Heart right ventricle (tissue), 16 donors: ENCODE measurements at regions not wholly inside any gene's neighbourhood (a gene's known extent, or its start where the extent isn't known, plus 50 kb on each side); places are given as distances from the start of the nearest gene placed in this dataset.
A peak's percentile ranks its signal among the peaks of the same experiment; 100 is the strongest.

Experiments
- ATAC-seq, 8 donors: fragments of 200-7000 bp; cut with Tn5 transposase; one replicate each; pipeline ENCODE4 v1.9.1; 2020; ENCODE audit warnings: mild to moderate bottlenecking in 8 of 8, moderate library complexity in 8 of 8, moderate number of reproducible peaks in 1 of 8
- DNase-seq, 2 donors: peaks; one replicate each; pipeline ENCODE4 v3.0.0-alpha.2; 2020
- H3K27ac ChIP-seq, 10 donors: fragments of 200-600 bp; sonication (generic) in 2 of 10; one replicate each; pipeline versions ENCODE4 v1.5.0 to v1.8.0; 2020 to 2022; ENCODE audit warnings: mild to moderate bottlenecking in 3 of 10
- H3K27me3 ChIP-seq, 7 donors: fragments of 200-600 bp; one replicate each; pipeline ENCODE4 v1.8.0; 2021 to 2022; ENCODE audit warnings: mild to moderate bottlenecking in 2 of 7
- H3K36me3 ChIP-seq, 9 donors: fragments of 200-600 bp; sonication (generic) in 1 of 9; one replicate each; pipeline versions ENCODE4 v1.5.0 to v1.8.0; 2020 to 2022; ENCODE audit warnings: mild to moderate bottlenecking in 2 of 9
- H3K4me1 ChIP-seq, 9 donors: fragments of 200-600 bp; sonication (generic) in 1 of 9; one replicate each; pipeline versions ENCODE4 v1.5.0 to v1.8.0; 2020 to 2022; ENCODE audit warnings: mild to moderate bottlenecking in 4 of 9
- H3K4me3 ChIP-seq, 10 donors: fragments of 200-600 bp; sonication (generic) in 2 of 10; one replicate each; pipeline versions ENCODE4 v1.5.0 to v1.8.0; 2020 to 2022; ENCODE audit warnings: mild to moderate bottlenecking in 7 of 10, moderate library complexity in 2 of 10
- H3K9me3 ChIP-seq, 11 donors: fragments of 200-600 bp in 10 of 11; sonication (generic) in 2 of 11; one replicate each; pipeline versions ENCODE4 v1.5.0 to v1.8.0; 2013 to 2022; ENCODE audit warnings: mild to moderate bottlenecking in 2 of 11, control low read depth in 1 of 11, moderate library complexity in 1 of 11
- WGBS, 2 donors: extraction: QIAGEN DNeasy Blood & Tissue Kit; methylation state at CpG; one replicate each; pipeline ENCODE4 v1.1.7; 2013; ENCODE audit warnings: inconsistent platforms in 1 of 2; 5-methylcytosine and 5-hydroxymethylcytosine counted together
- intact Hi-C, 10 donors: fragments of 100-400 bp; cut with DNase I; formaldehyde crosslinking; loops; one replicate each; pipeline versions ENCODE4 v1.11.1 to v1.14.2; 2022
- TF ChIP-seq, protein P1 (sequence below), 9 donors: fragments of 200-600 bp; sonication (generic) in 2 of 9; IDR thresholded peaks; one replicate each; pipeline versions ENCODE4 v1.5.0 to v1.8.0; 2021 to 2022; ENCODE audit warnings: antibody characterized with exemption in 9 of 9, mild to moderate bottlenecking in 5 of 9, moderate library complexity in 1 of 9
- donor health status: Arrhythmogenic right ventricular cardiomyopathy.
- donor health status: ischemic (EF 13 %, LVEDD 7.1; RV severe dilation, severe dysfunction).
- donor health status: healthy with polysubstance abuse.
- donor health status: DM: no; HTN: yes; CAD: no.
- donor health status: DM: no; HTN: no; CAD: no.
- donor health status: ischemic (EF 25% LVEDD 6.9; RV normal size, moderate dysfunction).
- donor health status: ischemic (EF 25% LVEDD 5.7; RV mildly dilated, moderate dysfunction).
- donor health status: healthy.
- donor health status: DM: yes; HTN: yes; CAD: no.
- donor health status: Ischemic cardiomyopathy.
- donor health status: ischemic (EF 35%, LVEDD 5.7; RV mildly dilated, moderate dysfunction).
- donor health status: nonischemic (EF 11% LVEDD 7.7; RV severe dilation, severe dysfunction).
- donor health status: DM: yes; HTN: yes; CAD: no.
- donor health status: PGD.
- donor health status: ischemic (EF 29% LVEDD 5.4; RV normal size, mild dysfunction).
- donor health status: nonischemic (EF 23%, LVEDD 6.1; RV moderate dilation, normal function).

DNA sequence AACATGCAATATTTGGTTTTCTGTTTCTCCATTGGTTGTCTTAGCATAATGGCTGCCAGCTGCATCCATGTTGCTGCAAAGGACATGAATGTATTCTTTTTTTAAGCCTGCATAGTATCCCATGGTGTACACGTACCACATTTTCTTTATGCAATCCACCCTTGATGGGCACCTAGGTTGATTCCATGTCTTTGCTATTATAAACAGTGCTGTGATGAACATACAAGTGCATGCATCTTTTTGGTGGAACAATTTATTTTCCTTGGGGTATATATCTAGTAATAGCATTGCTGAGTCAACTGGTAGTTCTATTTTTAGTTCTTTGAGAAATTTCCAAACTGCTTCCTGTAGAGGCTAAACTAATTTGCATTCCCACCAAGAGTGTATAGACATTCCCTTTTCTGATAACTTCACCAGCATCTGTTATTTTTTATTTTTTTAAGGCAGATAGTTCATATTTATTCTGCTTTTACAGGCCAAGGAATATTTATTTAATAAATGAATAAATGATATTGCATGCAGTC is 62.4 kb upstream of the NPHP3 start:
- Histone ChIP-seq H3K27me3 (no peaks in the 10 kb centered on the region), H3K4me3 (no peak overlapping the region), H3K9me3 (no peaks in the 10 kb centered on the region), H3K4me1 (peaks cover 0 to 38% (median 21%) of the 10 kb centered on the region in 9 donors), H3K36me3 (no peaks in the 10 kb centered on the region), H3K27ac (peak overlapping the region in 2 of 10 donors; percentile 15 to 23)
- 80 to 90% methylated on average over 1 of the region's 1 CpG for WGBS, 2 donors
- DNase-seq (no peak), ATAC-seq (peak in 1 of 8 donors; percentile 23)
- TF ChIP-seq, protein P1, sequence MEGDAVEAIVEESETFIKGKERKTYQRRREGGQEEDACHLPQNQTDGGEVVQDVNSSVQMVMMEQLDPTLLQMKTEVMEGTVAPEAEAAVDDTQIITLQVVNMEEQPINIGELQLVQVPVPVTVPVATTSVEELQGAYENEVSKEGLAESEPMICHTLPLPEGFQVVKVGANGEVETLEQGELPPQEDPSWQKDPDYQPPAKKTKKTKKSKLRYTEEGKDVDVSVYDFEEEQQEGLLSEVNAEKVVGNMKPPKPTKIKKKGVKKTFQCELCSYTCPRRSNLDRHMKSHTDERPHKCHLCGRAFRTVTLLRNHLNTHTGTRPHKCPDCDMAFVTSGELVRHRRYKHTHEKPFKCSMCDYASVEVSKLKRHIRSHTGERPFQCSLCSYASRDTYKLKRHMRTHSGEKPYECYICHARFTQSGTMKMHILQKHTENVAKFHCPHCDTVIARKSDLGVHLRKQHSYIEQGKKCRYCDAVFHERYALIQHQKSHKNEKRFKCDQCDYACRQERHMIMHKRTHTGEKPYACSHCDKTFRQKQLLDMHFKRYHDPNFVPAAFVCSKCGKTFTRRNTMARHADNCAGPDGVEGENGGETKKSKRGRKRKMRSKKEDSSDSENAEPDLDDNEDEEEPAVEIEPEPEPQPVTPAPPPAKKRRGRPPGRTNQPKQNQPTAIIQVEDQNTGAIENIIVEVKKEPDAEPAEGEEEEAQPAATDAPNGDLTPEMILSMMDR (IDR thresholded peaks at IDR 0.05): no peak
- intact Hi-C loops: no loop called here

DNA sequence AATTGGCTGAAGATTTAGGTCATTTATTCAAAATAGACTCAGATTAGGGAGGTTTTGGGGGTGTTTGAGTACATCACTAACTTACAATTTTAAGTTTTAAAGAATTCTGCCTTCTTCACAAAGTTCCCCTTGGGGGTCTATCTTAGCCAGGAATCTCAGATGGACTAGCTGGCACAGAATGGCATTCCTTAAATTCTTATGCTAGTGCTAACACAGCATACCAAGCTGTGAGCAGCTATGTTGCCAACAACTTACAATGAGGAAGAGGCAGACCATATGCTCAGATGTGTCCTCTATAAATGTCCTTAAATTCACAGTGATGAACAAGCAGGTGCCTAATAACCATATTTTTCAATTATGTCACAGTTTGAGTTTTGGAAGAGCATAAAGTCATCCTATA is 60.9 kb upstream of the NPHP3 start:
- ATAC-seq (no peak), DNase-seq (no peak)
- intact Hi-C loops: no loop called here
- no peak overlapping the region for H3K4me3 ChIP-seq
- TF ChIP-seq, protein P1 (IDR thresholded peaks at IDR 0.05): no peak
- no peaks in the 10 kb centered on the region for H3K27me3 ChIP-seq
- no peaks in the 10 kb centered on the region for H3K9me3 ChIP-seq
- peaks cover 0 to 28% (median 11%) of the 10 kb centered on the region in 9 donors for H3K4me1 ChIP-seq
- no peaks in the 10 kb centered on the region for H3K36me3 ChIP-seq
- H3K27ac ChIP-seq: no peak overlapping the region

DNA sequence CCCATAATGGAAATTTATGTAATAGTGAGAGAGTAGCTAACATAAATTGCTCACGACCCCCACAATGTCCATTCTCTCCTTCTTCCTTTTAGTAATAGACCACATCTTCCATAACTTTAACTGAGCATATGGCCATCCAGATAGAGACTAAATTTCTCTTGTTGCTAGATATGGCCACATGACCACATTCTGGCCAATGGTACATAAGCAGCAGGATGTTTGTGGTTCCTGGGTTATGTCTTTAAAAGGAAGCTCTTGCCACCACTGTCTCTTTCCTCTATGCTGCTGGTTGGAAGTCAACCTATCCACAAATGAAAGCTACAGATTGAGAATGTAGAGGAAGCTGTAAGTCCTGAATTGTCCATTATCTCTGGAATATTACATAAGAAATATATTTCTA is 59.7 kb upstream of the NPHP3 start:
- Histone ChIP-seq H3K9me3 (no peaks in the 10 kb centered on the region), H3K4me3 (no peak overlapping the region), H3K4me1 (peaks cover 0 to 16% (median 2%) of the 10 kb centered on the region in 9 donors), H3K27me3 (no peaks in the 10 kb centered on the region), H3K27ac (no peak overlapping the region), H3K36me3 (no peaks in the 10 kb centered on the region)
- 90 to 95% methylated on average over 1 of the region's 1 CpG for WGBS, 2 donors
- intact Hi-C loops: no loop called here
- ATAC-seq: no peak
- TF ChIP-seq, protein P1 (IDR thresholded peaks at IDR 0.05): no peak
- DNase-seq: no peak

DNA sequence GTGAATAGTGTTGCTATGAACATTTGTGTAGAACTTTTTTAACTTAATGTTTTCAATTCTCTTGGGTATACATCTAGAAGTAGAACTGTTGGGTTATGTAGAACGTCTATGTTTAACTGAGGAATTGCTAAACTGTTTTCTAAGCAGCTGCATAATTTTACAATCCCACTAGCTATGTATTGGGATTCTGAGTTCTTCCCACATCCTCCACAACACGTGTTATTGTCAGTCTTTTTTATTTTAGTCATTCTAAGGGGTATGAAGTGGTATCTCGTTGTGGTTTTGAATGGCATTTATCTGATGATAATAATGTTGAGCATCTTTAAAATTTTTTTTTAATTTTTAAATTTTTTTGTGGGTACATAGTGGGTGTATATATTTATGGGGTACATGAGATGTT is 55.0 kb upstream of the NPHP3 start:
- Histone ChIP-seq H3K36me3 (no peaks in the 10 kb centered on the region), H3K4me1 (no peaks in the 10 kb centered on the region), H3K27me3 (no peaks in the 10 kb centered on the region), H3K4me3 (no peak overlapping the region), H3K9me3 (no peaks in the 10 kb centered on the region), H3K27ac (no peak overlapping the region)
- intact Hi-C loops: no loop called here
- ATAC-seq (no peak), DNase-seq (no peak)
- WGBS, 2 donors: 59 to 72% methylated on average over 3 of the region's 3 CpGs
- TF ChIP-seq, protein P1 (IDR thresholded peaks at IDR 0.05): no peak
